HCT116 (cell line): ENCODE measurements at regions not wholly inside any gene's neighbourhood (a gene's known extent, or its start where the extent isn't known, plus 50 kb on each side); places are given as distances from the start of the nearest gene placed in this dataset.

Experiments used
- ATAC-seq: fragments of 200-7000 bp; cut with Tn5 transposase; 2 replicates; pipeline ENCODE4 v1.9.1; 2020; ENCODE audit warnings: mild to moderate bottlenecking, moderate library complexity
- BruUV-seq: library from RNA; stranded (reverse); fragments of 400-500 nt; replicated peaks from 2 replicates; lab custom pipeline; 2021; lab: Mats Ljungman, UMichigan
- CTCF ChIA-PET: fragments of 300-600 bp; sonication (Branson Sonifier 250); formaldehyde crosslinking; loops from one replicate; lab custom pipeline; 2021; ENCODE audit warnings: antibody characterized with exemption; lab: Charles Lee
- POLR2A ChIA-PET: fragments of 300-600, 350-600 bp; sonication (Branson Sonifier 250); formaldehyde crosslinking; loops from one replicate; lab custom pipeline; 2021; ENCODE audit warnings: antibody characterized with exemption; lab: Charles Lee
- RAD21 ChIA-PET, 2 experiments: fragments of 300-600 bp; sonication (Branson Sonifier 250); formaldehyde crosslinking; loops; one replicate each; lab custom pipeline; 2023; ENCODE audit warnings: low total read pairs in 2 of 2; ENCODE audit not compliant: uncharacterized antibody in 2 of 2, unreplicated experiment in 2 of 2, low non-redundant PET in 1 of 2; lab: Charles Lee
- DNase-seq: peaks from one replicate; pipeline ENCODE4 v3.0.0-alpha.2; 2010; ENCODE audit warnings: low read depth, low spot score
- H2AFZ ChIP-seq: fragments of 200-600 bp; shearing (Covaris generic), sonication (generic); 2 replicates; pipeline ENCODE4 v1.6.1; 2017; ENCODE audit warnings: low read depth, mixed run types, mixed read lengths, antibody characterized with exemption, low read length; ENCODE audit not compliant: poor library complexity, severe bottlenecking
- H3K27ac ChIP-seq: 2 replicates; pipeline ENCODE4 v1.5.1; 2012; ENCODE audit warnings: low read depth, low read length
- H3K27me3 ChIP-seq: fragments of 200-600 bp; sonication (generic); 2 replicates; pipeline ENCODE4 v1.6.1; 2016; ENCODE audit warnings: mixed run types, low read length, mixed read lengths; ENCODE audit not compliant: insufficient read depth
- H3K36me3 ChIP-seq, 2 experiments: fragments of 200-500 bp in 1 of 2; fragments of 200-600 bp in 1 of 2; sonication (Bioruptor generic) in 1 of 2; sonication (generic) in 1 of 2; 2 replicates each; pipeline versions ENCODE4 v1.5.1 to v1.6.1; 2014 to 2016; ENCODE audit warnings: low read length in 2 of 2, inconsistent platforms in 1 of 2, mixed read lengths in 1 of 2, mixed run types in 1 of 2; ENCODE audit not compliant: insufficient read depth in 2 of 2, control insufficient read depth in 1 of 2
- H3K4me1 ChIP-seq, 2 experiments: fragments of 200-600 bp in 1 of 2; sonication (generic) in 1 of 2; 2 replicates each; pipeline versions ENCODE4 v1.5.1 to v1.6.1; 2012 to 2017; ENCODE audit warnings: low read length in 2 of 2, inconsistent platforms in 1 of 2, mild to moderate bottlenecking in 1 of 2, mixed read lengths in 1 of 2, mixed run types in 1 of 2, moderate library complexity in 1 of 2; ENCODE audit not compliant: insufficient read depth in 2 of 2, control insufficient read depth in 1 of 2
- H3K4me2 ChIP-seq: fragments of 200-600 bp; sonication (generic); 2 replicates; pipeline ENCODE4 v1.6.1; 2017; ENCODE audit warnings: mixed run types, low read length, mixed read lengths
- H3K4me3 ChIP-seq, 2 experiments: fragments of 200-600 bp in 1 of 2; sonication (generic) in 1 of 2; replicated peaks in 1 of 2; 2 replicates each; pipeline ENCODE4 v1.5.1; 2011 to 2016; ENCODE audit warnings: low read length in 2 of 2, control low read depth in 1 of 2, low read depth in 1 of 2, mild to moderate bottlenecking in 1 of 2, mixed read lengths in 1 of 2, mixed run types in 1 of 2
- H3K79me2 ChIP-seq: fragments of 200-600 bp; sonication (generic); 2 replicates; pipeline ENCODE4 v1.6.1; 2017; ENCODE audit warnings: mild to moderate bottlenecking, mixed run types, low read length, moderate library complexity, mixed read lengths; ENCODE audit not compliant: insufficient read depth
- H3K9ac ChIP-seq: fragments of 200-600 bp; sonication (generic); 2 replicates; pipeline ENCODE4 v1.6.1; 2016; ENCODE audit warnings: low read length, mixed read lengths
- H3K9me2 ChIP-seq: fragments of 200-600 bp; sonication (generic), shearing (Covaris generic); 2 replicates; pipeline ENCODE4 v1.6.1; 2017; ENCODE audit warnings: mixed run types, mild to moderate bottlenecking, moderate library complexity; ENCODE audit not compliant: insufficient read depth
- H3K9me3 ChIP-seq, 2 experiments: fragments of 200-500 bp in 1 of 2; fragments of 200-600 bp in 1 of 2; sonication (Bioruptor generic) in 1 of 2; sonication (generic) in 1 of 2; 2 replicates each; pipeline ENCODE4 v1.6.1; 2014 to 2017; ENCODE audit warnings: low read length in 2 of 2, mixed read lengths in 2 of 2, inconsistent platforms in 1 of 2, low read depth in 1 of 2, mild to moderate bottlenecking in 1 of 2, mixed run types in 1 of 2, moderate library complexity in 1 of 2; ENCODE audit not compliant: control insufficient read depth in 1 of 2, insufficient read depth in 1 of 2
- H4K20me1 ChIP-seq: fragments of 200-600 bp; sonication (generic), shearing (Covaris generic); 2 replicates; pipeline ENCODE4 v1.6.1; 2017; ENCODE audit warnings: mixed run types, mild to moderate bottlenecking, moderate library complexity; ENCODE audit not compliant: insufficient read depth
- POLR2AphosphoS5 ChIP-seq: IDR thresholded peaks from 2 replicates; pipeline ENCODE4 v1.6.1; 2011; ENCODE audit warnings: mild to moderate bottlenecking, low read depth, low read length, moderate library complexity
- ZBTB33 ChIP-seq: IDR thresholded peaks from 2 replicates; pipeline ENCODE4 v1.6.1; 2011; ENCODE audit warnings: mild to moderate bottlenecking, low read length, moderate library complexity; ENCODE audit not compliant: insufficient replicate concordance; ENCODE audit errors: extremely low read depth
- intact Hi-C: fragments of 100-400 bp; cut with micrococcal nuclease; formaldehyde crosslinking; loops from 2 replicates; pipeline ENCODE4 v1.10.0; 2022

GRCh38 chr1:209323743-209324142 lies 259.8 kb upstream of the CAMK1G start:
- POLR2A ChIA-PET, result no interaction called here
- ATAC-seq, result no peak

More at GRCh38 chr1:209323743-209324142, 259.8 kb upstream of the CAMK1G start:
- no peak for DNase-seq
- no TSS peak for BruUV-seq
- Histone ChIP-seq H3K27ac (no peak overlapping the region), H2AFZ (no peak overlapping the region), H3K4me1 (no peaks in the 10 kb centered on the region), H3K79me2 (no peaks in the 10 kb centered on the region), H3K36me3 (no peaks in the 10 kb centered on the region), H3K9me3 (no peaks in the 10 kb centered on the region), H3K4me3 (no peak overlapping the region), H3K9me2 (no peaks in the 10 kb centered on the region), H3K27me3 (peaks cover 4% of the 10 kb centered on the region; the same call in 1 of the 2 replicates), H3K9ac (no peak overlapping the region), H4K20me1 (no peaks in the 10 kb centered on the region), H3K4me2 (no peak overlapping the region)
- intact Hi-C loops, result no loop called here
- no peak for TF ChIP-seq ZBTB33
- TF ChIP-seq POLR2AphosphoS5, result no peak
- RAD21 ChIA-PET, result no interaction called here
- CTCF ChIA-PET, result no interaction called here
